HUES6 (cell line): ENCODE measurements at regions not wholly inside any gene's neighbourhood (a gene's known extent, or its start where the extent isn't known, plus 50 kb on each side); places are given as distances from the start of the nearest gene placed in this dataset.
"Not testable (repeated sequence)": the region's sequence is repeated elsewhere in the genome, so short reads cannot be mapped to it uniquely, and the experiment has no call there.

Experiments used
- H3K27ac ChIP-seq: 2 replicates; pipeline ENCODE4 v1.7.0; 2013; ENCODE audit warnings: low read depth, mild to moderate bottlenecking, low read length, inconsistent platforms
- H3K27me3 ChIP-seq: 2 replicates; pipeline ENCODE4 v1.6.1; 2013; ENCODE audit warnings: low read length; ENCODE audit not compliant: control insufficient read depth, insufficient read depth
- H3K36me3 ChIP-seq: 2 replicates; pipeline ENCODE4 v1.6.1; 2013; ENCODE audit warnings: low read length; ENCODE audit not compliant: control insufficient read depth, insufficient read depth
- H3K4me1 ChIP-seq: 2 replicates; pipeline ENCODE4 v1.6.1; 2013; ENCODE audit warnings: low read length; ENCODE audit not compliant: control insufficient read depth, insufficient read depth
- H3K4me3 ChIP-seq: 2 replicates; pipeline ENCODE4 v1.5.1; 2013; ENCODE audit warnings: low read depth, low read length
- H3K9ac ChIP-seq: one replicate; pipeline ENCODE4 v1.6.1; 2013; ENCODE audit warnings: mild to moderate bottlenecking, low read length
- H3K9me3 ChIP-seq: 2 replicates; pipeline ENCODE4 v1.6.1; 2013; ENCODE audit warnings: low read depth, low read length; ENCODE audit not compliant: control insufficient read depth, insufficient read depth

- peaks cover 3% of the 10 kb centered on the region; the same call in 1 of the 2 replicates for H3K4me1 ChIP-seq
- no peak overlapping the region for H3K4me3 ChIP-seq
- no peaks in the 10 kb centered on the region for H3K9me3 ChIP-seq
- peaks cover 8% of the 10 kb centered on the region; the same call in 1 of the 2 replicates for H3K27me3 ChIP-seq
- no peak overlapping the region for H3K27ac ChIP-seq
- H3K9ac ChIP-seq: no peak overlapping the region
- H3K36me3 ChIP-seq: no peaks in the 10 kb centered on the region
Measured at GRCh38 chr17:34442387-34443111, 79.5 kb upstream of the CCL1 start.

GRCh38 chr17:34437188-34437587 is 74.2 kb upstream of the CCL1 start:
- H3K27me3 ChIP-seq: peaks cover 19% of the 10 kb centered on the region; the same call in 1 of the 2 replicates
- H3K9ac ChIP-seq: no peak overlapping the region
- no peaks in the 10 kb centered on the region for H3K9me3 ChIP-seq
- no peak overlapping the region for H3K27ac ChIP-seq
- no peak overlapping the region for H3K4me3 ChIP-seq
- H3K4me1 ChIP-seq: no peaks in the 10 kb centered on the region
- no peaks in the 10 kb centered on the region for H3K36me3 ChIP-seq

- H3K36me3 ChIP-seq: no peaks in the 10 kb centered on the region
- no peaks in the 10 kb centered on the region for H3K9me3 ChIP-seq
Measured at GRCh38 chr17:34436607-34437006, 73.6 kb upstream of the CCL1 start.

GRCh38 chr17:34435182-34435928 is 72.3 kb upstream of the CCL1 start:
- H3K36me3 ChIP-seq: no peaks in the 10 kb centered on the region
- H3K4me3 ChIP-seq: no peak overlapping the region
- H3K27me3 ChIP-seq: peaks cover 11% of the 10 kb centered on the region; the same call in 1 of the 2 replicates
- H3K27ac ChIP-seq: no peak overlapping the region
- H3K4me1 ChIP-seq: no peaks in the 10 kb centered on the region
- no peak overlapping the region for H3K9ac ChIP-seq
- no peaks in the 10 kb centered on the region for H3K9me3 ChIP-seq

More at GRCh38 chr17:34436607-34437006, 73.6 kb upstream of the CCL1 start:
- Histone ChIP-seq H3K27me3 (peaks cover 15% of the 10 kb centered on the region; the same call in 1 of the 2 replicates), H3K9ac (no peak overlapping the region), H3K4me3 (no peak overlapping the region), H3K4me1 (no peaks in the 10 kb centered on the region), H3K27ac (no peak overlapping the region)

GRCh38 chr17:34434052-34434451 is 71.0 kb upstream of the CCL1 start:
- no peaks in the 10 kb centered on the region for H3K36me3 ChIP-seq
- no peak overlapping the region for H3K27ac ChIP-seq

GRCh38 chr17:34424814-34425491 is 61.9 kb upstream of the CCL1 start:
- no peak overlapping the region for H3K27ac ChIP-seq
- no peaks in the 10 kb centered on the region for H3K36me3 ChIP-seq
- no peak overlapping the region for H3K9ac ChIP-seq
- H3K27me3 ChIP-seq: peaks cover 32% of the 10 kb centered on the region
- H3K4me3 ChIP-seq: peak overlapping the region; percentile 30; the same call in 1 of the 2 replicates
- H3K9me3 ChIP-seq: no peaks in the 10 kb centered on the region
- H3K4me1 ChIP-seq: peaks cover 6% of the 10 kb centered on the region; the same call in 1 of the 2 replicates

More at GRCh38 chr17:34434052-34434451, 71.0 kb upstream of the CCL1 start:
- H3K4me1 ChIP-seq: no peaks in the 10 kb centered on the region
- H3K27me3 ChIP-seq: peaks cover 11% of the 10 kb centered on the region; the same call in 1 of the 2 replicates
- H3K9me3 ChIP-seq: no peaks in the 10 kb centered on the region
- no peak overlapping the region for H3K4me3 ChIP-seq
- H3K9ac ChIP-seq: no peak overlapping the region

GRCh38 chr17:34423978-34424813 is 61.2 kb upstream of the CCL1 start:
- Histone ChIP-seq H3K4me3 (peak overlapping the region; percentile 56), H3K27ac (no peak overlapping the region), H3K9me3 (no peaks in the 10 kb centered on the region), H3K36me3 (no peaks in the 10 kb centered on the region), H3K9ac (no peak overlapping the region), H3K27me3 (peaks cover 32% of the 10 kb centered on the region), H3K4me1 (peaks cover 6% of the 10 kb centered on the region; the same call in 1 of the 2 replicates)

- H3K36me3 ChIP-seq, H3K9ac ChIP-seq, H3K4me1 ChIP-seq, H3K9me3 ChIP-seq, H3K4me3 ChIP-seq, H3K27ac ChIP-seq: not testable (repeated sequence)
- H3K27me3 ChIP-seq: peaks cover 32% of the 10 kb centered on the region
Measured at GRCh38 chr17:34423315-34423714, 60.3 kb upstream of the CCL1 start.

GRCh38 chr17:34420900-34421299 is 57.9 kb upstream of the CCL1 start:
- Histone ChIP-seq H3K36me3 (no peaks in the 10 kb centered on the region), H3K4me3 (no peak overlapping the region), H3K9ac (no peak overlapping the region), H3K4me1 (peaks cover 6% of the 10 kb centered on the region; the same call in 1 of the 2 replicates), H3K27ac (no peak overlapping the region), H3K9me3 (0 out of 2 replicates have a peak, but pooled peaks cover 2% of the 10 kb centered on the region), H3K27me3 (peaks cover 22% of the 10 kb centered on the region)

GRCh38 chr17:34420254-34420766 is 57.3 kb upstream of the CCL1 start:
- H3K4me3 ChIP-seq: no peak overlapping the region
- peaks cover 6% of the 10 kb centered on the region; the same call in 1 of the 2 replicates for H3K4me1 ChIP-seq
- no peaks in the 10 kb centered on the region for H3K36me3 ChIP-seq
- peaks cover 19% of the 10 kb centered on the region for H3K27me3 ChIP-seq
- 0 out of 2 replicates have a peak, but pooled peaks cover 3% of the 10 kb centered on the region for H3K9me3 ChIP-seq
- no peak overlapping the region for H3K9ac ChIP-seq
- no peak overlapping the region for H3K27ac ChIP-seq
